Neural progenitor cell (in vitro differentiated cells): ENCODE measurements at regions not wholly inside any gene's neighbourhood (a gene's known extent, or its start where the extent isn't known, plus 50 kb on each side); places are given as distances from the start of the nearest gene placed in this dataset.

Source experiments
- EZH2 ChIP-seq: fragments of 200-600 bp; sonication (generic); IDR thresholded peaks from 2 replicates; pipeline ENCODE4 v1.6.1; 2017; ENCODE audit warnings: antibody characterized with exemption, mild to moderate bottlenecking, moderate library complexity
- EZH2phosphoT487 ChIP-seq: fragments of 200-600 bp; sonication (generic); IDR thresholded peaks from 2 replicates; pipeline ENCODE4 v1.6.1; 2017; ENCODE audit warnings: antibody characterized with exemption
- TF ChIP-seq, protein P1 (sequence below): fragments of 200-600 bp; sonication (generic); IDR thresholded peaks from 2 replicates; pipeline ENCODE4 v1.5.1; 2017; ENCODE audit warnings: antibody characterized with exemption, mild to moderate bottlenecking

DNA sequence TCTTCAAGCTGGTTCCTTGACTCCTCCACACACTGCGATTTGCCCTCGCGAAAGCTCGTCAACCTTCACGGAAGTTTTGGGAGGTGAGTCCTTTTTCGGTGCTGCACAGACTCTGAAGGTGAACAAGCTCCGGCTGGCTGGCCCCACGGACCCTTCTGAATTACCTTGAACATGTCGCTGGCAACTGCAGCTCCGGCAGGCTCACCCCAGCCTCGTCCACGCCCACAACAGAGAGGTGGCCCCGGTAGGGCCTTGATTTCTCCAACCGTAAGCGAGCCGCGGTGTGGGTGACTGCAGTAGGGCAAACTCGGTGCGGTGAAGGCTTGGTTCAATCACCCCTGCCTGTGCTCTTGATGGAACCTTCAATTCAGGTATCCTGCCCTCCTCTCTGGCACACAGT is 1020.7 kb upstream of the GOT2 start:
- TF ChIP-seq EZH2: no peak
- TF ChIP-seq EZH2phosphoT487: no peak
- TF ChIP-seq, protein P1, sequence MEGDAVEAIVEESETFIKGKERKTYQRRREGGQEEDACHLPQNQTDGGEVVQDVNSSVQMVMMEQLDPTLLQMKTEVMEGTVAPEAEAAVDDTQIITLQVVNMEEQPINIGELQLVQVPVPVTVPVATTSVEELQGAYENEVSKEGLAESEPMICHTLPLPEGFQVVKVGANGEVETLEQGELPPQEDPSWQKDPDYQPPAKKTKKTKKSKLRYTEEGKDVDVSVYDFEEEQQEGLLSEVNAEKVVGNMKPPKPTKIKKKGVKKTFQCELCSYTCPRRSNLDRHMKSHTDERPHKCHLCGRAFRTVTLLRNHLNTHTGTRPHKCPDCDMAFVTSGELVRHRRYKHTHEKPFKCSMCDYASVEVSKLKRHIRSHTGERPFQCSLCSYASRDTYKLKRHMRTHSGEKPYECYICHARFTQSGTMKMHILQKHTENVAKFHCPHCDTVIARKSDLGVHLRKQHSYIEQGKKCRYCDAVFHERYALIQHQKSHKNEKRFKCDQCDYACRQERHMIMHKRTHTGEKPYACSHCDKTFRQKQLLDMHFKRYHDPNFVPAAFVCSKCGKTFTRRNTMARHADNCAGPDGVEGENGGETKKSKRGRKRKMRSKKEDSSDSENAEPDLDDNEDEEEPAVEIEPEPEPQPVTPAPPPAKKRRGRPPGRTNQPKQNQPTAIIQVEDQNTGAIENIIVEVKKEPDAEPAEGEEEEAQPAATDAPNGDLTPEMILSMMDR: no peak
